Parathyroid adenoma (tissue), 2 donors: ENCODE measurements at regions not wholly inside any gene's neighbourhood (a gene's known extent, or its start where the extent isn't known, plus 50 kb on each side); places are given as distances from the start of the nearest gene placed in this dataset.
"Not testable (repeated sequence)": the region's sequence is repeated elsewhere in the genome, so short reads cannot be mapped to it uniquely, and the experiment has no call there.

ENCODE experiments used
- H2AFZ ChIP-seq: fragments of 300-600 bp; sonication (generic); one replicate; pipeline ENCODE4 v1.7.0; 2017; ENCODE audit warnings: antibody characterized with exemption, mild to moderate bottlenecking
- H3K27ac ChIP-seq: fragments of 300-600 bp; sonication (generic); one replicate; pipeline ENCODE4 v1.7.0; 2017
- H3K27me3 ChIP-seq: fragments of 300-600 bp; sonication (generic); one replicate; pipeline ENCODE4 v1.7.0; 2017; ENCODE audit warnings: low read length; ENCODE audit not compliant: control insufficient read depth, insufficient read depth
- H3K36me3 ChIP-seq: fragments of 300-600 bp; sonication (generic); one replicate; pipeline ENCODE4 v1.7.0; 2017; ENCODE audit warnings: low read length; ENCODE audit not compliant: control insufficient read depth, insufficient read depth
- H3K4me1 ChIP-seq: fragments of 300-600 bp; sonication (generic); one replicate; pipeline ENCODE4 v1.7.0; 2017; ENCODE audit warnings: control low read depth
- H3K4me2 ChIP-seq: fragments of 300-600 bp; sonication (generic); one replicate; pipeline ENCODE4 v1.7.0; 2017; ENCODE audit warnings: low read length
- H3K4me3 ChIP-seq: fragments of 300-600 bp; sonication (generic); one replicate; pipeline ENCODE4 v1.7.0; 2017; ENCODE audit warnings: low read depth, low read length
- H3K79me2 ChIP-seq: fragments of 300-600 bp; sonication (generic); one replicate; pipeline ENCODE4 v1.7.0; 2017; ENCODE audit warnings: control low read depth
- H3K9ac ChIP-seq: fragments of 300-600 bp; sonication (generic); one replicate; pipeline ENCODE4 v1.7.0; 2017; ENCODE audit warnings: mild to moderate bottlenecking
- H3K9me3 ChIP-seq: fragments of 300-600 bp; sonication (generic); one replicate; pipeline ENCODE4 v1.7.0; 2017; ENCODE audit warnings: low read length; ENCODE audit not compliant: control insufficient read depth
- donor health status: primary hyperparathyroidism.

- not testable (repeated sequence) for H3K4me2 ChIP-seq, H3K9me3 ChIP-seq
Observed at GRCh38 chr9:138174954-138175353, 297.4 kb downstream of the CACNA1B start.

GRCh38 chr9:138175354-138175753, 297.8 kb downstream of the CACNA1B start:
- H3K4me1 ChIP-seq, H3K9ac ChIP-seq, H3K27me3 ChIP-seq, H3K27ac ChIP-seq, H3K4me2 ChIP-seq, H3K4me3 ChIP-seq, H3K9me3 ChIP-seq, H3K36me3 ChIP-seq, H2AFZ ChIP-seq, H3K79me2 ChIP-seq: not testable (repeated sequence)

More at GRCh38 chr9:138174954-138175353, 297.4 kb downstream of the CACNA1B start:
- not testable (repeated sequence) for H3K27me3 ChIP-seq, H3K9ac ChIP-seq, H3K27ac ChIP-seq, H3K79me2 ChIP-seq, H3K36me3 ChIP-seq, H2AFZ ChIP-seq, H3K4me1 ChIP-seq, H3K4me3 ChIP-seq

GRCh38 chr9:138177091-138177490, 299.5 kb downstream of the CACNA1B start:
- not testable (repeated sequence) for H3K4me3 ChIP-seq, H2AFZ ChIP-seq, H3K27ac ChIP-seq, H3K79me2 ChIP-seq, H3K4me1 ChIP-seq, H3K27me3 ChIP-seq, H3K36me3 ChIP-seq, H3K4me2 ChIP-seq, H3K9ac ChIP-seq, H3K9me3 ChIP-seq

DNA sequence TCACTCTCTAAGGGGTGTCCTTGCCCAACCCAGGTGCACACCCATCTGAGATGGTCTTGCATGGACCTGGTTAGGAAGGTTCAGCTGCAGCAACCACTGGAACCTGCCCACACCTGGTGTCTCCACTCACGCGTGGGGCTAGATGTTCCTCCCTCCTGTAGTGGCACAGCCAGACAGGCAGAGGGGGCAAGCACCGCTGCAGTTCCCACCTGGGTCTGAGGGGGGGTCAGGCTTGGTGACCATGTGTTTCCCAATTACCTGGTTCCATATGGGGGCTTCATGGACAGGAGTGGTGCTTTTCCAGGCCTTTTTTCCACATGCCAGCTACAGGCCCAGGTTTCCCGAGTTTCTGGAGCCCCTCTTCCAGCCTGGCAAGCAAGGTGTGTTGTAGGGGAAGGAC, 301.4 kb downstream of the CACNA1B start:
- not testable (repeated sequence) for H3K36me3 ChIP-seq, H3K4me1 ChIP-seq, H3K27me3 ChIP-seq, H2AFZ ChIP-seq, H3K79me2 ChIP-seq, H3K4me3 ChIP-seq, H3K9me3 ChIP-seq, H3K4me2 ChIP-seq, H3K27ac ChIP-seq, H3K9ac ChIP-seq

GRCh38 chr9:138179671-138180070, 302.1 kb downstream of the CACNA1B start:
- H3K79me2 ChIP-seq, H3K9ac ChIP-seq, H3K4me3 ChIP-seq, H3K9me3 ChIP-seq, H3K4me2 ChIP-seq, H3K27ac ChIP-seq, H3K36me3 ChIP-seq, H3K4me1 ChIP-seq, H3K27me3 ChIP-seq, H2AFZ ChIP-seq: not testable (repeated sequence)

- H3K79me2 ChIP-seq, H3K4me3 ChIP-seq, H3K27me3 ChIP-seq, H3K4me1 ChIP-seq, H3K9ac ChIP-seq, H3K27ac ChIP-seq, H2AFZ ChIP-seq, H3K4me2 ChIP-seq, H3K36me3 ChIP-seq, H3K9me3 ChIP-seq: not testable (repeated sequence)
Observed at GRCh38 chr9:138181963-138182362, 304.4 kb downstream of the CACNA1B start.

- not testable (repeated sequence) for H3K27me3 ChIP-seq, H2AFZ ChIP-seq, H3K4me1 ChIP-seq, H3K36me3 ChIP-seq, H3K79me2 ChIP-seq, H3K4me2 ChIP-seq, H3K9me3 ChIP-seq, H3K9ac ChIP-seq, H3K4me3 ChIP-seq, H3K27ac ChIP-seq
Observed at GRCh38 chr9:138197156-138197555, 319.6 kb downstream of the CACNA1B start.

DNA sequence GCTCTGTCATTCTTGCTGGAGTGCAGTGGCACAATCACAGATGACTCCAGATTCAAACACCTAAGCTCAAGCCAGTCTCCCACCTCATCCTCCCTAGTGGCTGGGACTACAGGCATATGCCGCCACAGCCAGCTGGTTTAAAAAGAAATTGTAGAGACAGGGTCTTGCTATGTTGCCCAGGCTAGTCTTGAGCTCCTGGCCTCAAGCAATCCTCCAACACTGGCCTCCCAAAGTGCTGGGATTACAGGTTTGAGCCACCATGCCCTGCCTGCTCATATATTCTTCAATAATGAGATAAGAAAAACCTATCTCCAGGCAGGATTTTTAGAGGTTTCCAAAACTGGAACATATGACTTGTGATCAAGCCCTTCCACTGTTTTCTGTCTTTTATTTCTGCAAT, 321.4 kb downstream of the CACNA1B start:
- not testable (repeated sequence) for H3K4me2 ChIP-seq

DNA sequence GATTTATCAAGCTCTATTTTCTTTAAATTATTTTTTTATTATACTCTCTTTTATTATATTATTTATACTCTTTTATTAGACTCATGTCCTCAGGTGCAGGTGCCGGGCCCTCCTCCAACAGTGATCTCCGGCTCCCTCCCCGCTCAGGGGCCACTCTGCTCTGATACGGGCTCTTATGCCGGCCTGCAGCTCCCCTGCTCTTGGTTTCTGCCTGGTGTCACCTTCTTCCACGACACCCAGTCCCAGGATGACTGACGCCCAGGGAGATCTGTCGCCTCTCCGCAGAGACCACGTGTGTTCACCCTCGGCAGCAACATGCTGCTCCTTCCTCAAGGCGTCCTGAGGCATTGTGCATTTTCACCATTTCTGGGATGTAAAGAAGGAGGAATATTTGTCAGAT, 322.3 kb downstream of the CACNA1B start:
- H3K9ac ChIP-seq, H2AFZ ChIP-seq: not testable (repeated sequence)

More for the DNA sequence above, 321.4 kb downstream of the CACNA1B start:
- not testable (repeated sequence) for H3K27ac ChIP-seq, H3K9me3 ChIP-seq, H3K4me1 ChIP-seq, H3K36me3 ChIP-seq, H3K4me3 ChIP-seq, H3K9ac ChIP-seq, H3K27me3 ChIP-seq, H3K79me2 ChIP-seq, H2AFZ ChIP-seq

GRCh38 chr9:138200481-138201142, 323.0 kb downstream of the CACNA1B start:
- H3K4me2 ChIP-seq, H3K9ac ChIP-seq, H3K4me1 ChIP-seq, H3K4me3 ChIP-seq, H3K79me2 ChIP-seq, H3K27ac ChIP-seq, H3K27me3 ChIP-seq, H2AFZ ChIP-seq, H3K9me3 ChIP-seq, H3K36me3 ChIP-seq: not testable (repeated sequence)

More for the DNA sequence above, 322.3 kb downstream of the CACNA1B start:
- H3K9me3 ChIP-seq, H3K27ac ChIP-seq, H3K4me3 ChIP-seq, H3K4me2 ChIP-seq, H3K79me2 ChIP-seq, H3K27me3 ChIP-seq, H3K36me3 ChIP-seq, H3K4me1 ChIP-seq: not testable (repeated sequence)

- not testable (repeated sequence) for H3K9ac ChIP-seq, H3K4me1 ChIP-seq, H3K36me3 ChIP-seq, H3K4me3 ChIP-seq, H2AFZ ChIP-seq, H3K79me2 ChIP-seq, H3K27me3 ChIP-seq, H3K9me3 ChIP-seq, H3K27ac ChIP-seq, H3K4me2 ChIP-seq
Observed at GRCh38 chr9:138201167-138201889, 323.7 kb downstream of the CACNA1B start.
